Lower leg skin (tissue), 3 donors: ENCODE measurements at regions not wholly inside any gene's neighbourhood (a gene's known extent, or its start where the extent isn't known, plus 50 kb on each side); places are given as distances from the start of the nearest gene placed in this dataset.

Experiments
- POLR2A ChIP-seq, 2 donors: fragments of 450-650 bp; IDR thresholded peaks; one replicate each; pipeline ENCODE4 v1.6.1; 2016 to 2017; ENCODE audit warnings: antibody characterized with exemption in 2 of 2, mild to moderate bottlenecking in 1 of 2, moderate library complexity in 1 of 2
- TF ChIP-seq, protein P1 (sequence below), 3 donors: fragments of 450-650 bp; IDR thresholded peaks; one replicate each; pipeline ENCODE4 v1.5.1; 2016; ENCODE audit warnings: antibody characterized with exemption in 3 of 3, mild to moderate bottlenecking in 3 of 3, moderate library complexity in 2 of 3

DNA sequence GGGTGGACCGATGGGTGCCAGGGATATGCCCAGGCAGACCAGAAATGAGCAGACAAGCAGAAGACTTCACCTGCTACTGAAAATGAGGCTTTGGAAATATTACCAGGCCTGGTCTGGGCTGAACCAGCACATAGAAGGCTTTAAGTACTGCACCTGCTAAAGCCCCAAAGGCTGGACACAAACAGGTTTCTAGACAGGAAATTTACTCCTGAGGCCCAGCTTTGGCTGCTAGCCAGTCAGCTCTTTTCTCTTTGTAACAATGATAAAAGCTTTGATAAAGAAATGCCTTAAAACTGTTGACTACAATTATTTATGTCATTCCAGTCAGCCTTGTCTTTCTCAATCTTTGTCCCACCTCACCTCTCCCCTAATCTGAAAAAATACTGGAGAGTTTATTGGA is 228.9 kb upstream of the EGLN3 start:
- TF ChIP-seq, protein P1, sequence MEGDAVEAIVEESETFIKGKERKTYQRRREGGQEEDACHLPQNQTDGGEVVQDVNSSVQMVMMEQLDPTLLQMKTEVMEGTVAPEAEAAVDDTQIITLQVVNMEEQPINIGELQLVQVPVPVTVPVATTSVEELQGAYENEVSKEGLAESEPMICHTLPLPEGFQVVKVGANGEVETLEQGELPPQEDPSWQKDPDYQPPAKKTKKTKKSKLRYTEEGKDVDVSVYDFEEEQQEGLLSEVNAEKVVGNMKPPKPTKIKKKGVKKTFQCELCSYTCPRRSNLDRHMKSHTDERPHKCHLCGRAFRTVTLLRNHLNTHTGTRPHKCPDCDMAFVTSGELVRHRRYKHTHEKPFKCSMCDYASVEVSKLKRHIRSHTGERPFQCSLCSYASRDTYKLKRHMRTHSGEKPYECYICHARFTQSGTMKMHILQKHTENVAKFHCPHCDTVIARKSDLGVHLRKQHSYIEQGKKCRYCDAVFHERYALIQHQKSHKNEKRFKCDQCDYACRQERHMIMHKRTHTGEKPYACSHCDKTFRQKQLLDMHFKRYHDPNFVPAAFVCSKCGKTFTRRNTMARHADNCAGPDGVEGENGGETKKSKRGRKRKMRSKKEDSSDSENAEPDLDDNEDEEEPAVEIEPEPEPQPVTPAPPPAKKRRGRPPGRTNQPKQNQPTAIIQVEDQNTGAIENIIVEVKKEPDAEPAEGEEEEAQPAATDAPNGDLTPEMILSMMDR (IDR thresholded peaks at IDR 0.05): no peak
- no peak for TF ChIP-seq POLR2A (IDR thresholded peaks at IDR 0.05)
